ENCODE measurements at regions not wholly inside any gene's neighbourhood (a gene's known extent, or its start where the extent isn't known, plus 50 kb on each side); places are given as distances from the start of the nearest gene placed in this dataset.

DNA sequence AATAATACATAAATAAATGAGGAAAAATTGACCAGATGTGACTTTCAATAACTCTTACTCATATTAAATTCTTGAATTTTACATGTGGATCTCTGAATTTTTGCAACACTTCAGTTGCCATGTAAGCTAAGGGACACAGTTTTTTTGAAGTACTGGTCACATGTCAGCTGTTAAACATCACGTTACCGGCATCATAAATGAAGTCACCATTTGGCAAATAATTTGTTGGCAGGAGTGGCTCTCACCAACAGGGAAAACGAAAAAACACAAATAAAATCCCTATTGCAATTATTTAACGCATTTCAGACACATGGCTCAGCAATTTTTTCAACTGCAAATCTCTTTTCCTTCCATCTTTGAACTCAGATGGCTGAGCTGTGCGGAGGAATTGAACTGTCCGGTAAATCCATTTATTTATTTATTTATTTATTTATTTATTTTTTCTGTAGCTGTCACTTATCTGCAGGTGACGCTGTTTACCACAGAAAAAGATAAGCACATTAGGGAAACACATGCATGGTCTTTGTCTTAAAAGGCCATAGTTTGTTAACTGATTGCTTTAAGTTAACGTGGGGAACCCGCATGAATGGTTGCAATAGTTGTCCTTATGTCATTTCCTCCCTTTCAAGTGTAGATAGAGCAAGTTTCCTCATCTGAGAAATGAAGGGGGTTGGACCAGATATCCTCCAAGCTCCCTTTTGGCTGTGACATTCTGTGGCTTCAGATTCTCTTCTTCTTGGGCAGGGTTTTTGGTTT is 64.7 kb upstream of the JAZF1 start:
- H3K4me3 Mint-ChIP-seq, result no peak overlapping the region
- no peaks in the 10 kb centered on the region for H3K36me3 Mint-ChIP-seq (ENCODE audit: low read depth)
- TF ChIP-seq, protein P1, sequence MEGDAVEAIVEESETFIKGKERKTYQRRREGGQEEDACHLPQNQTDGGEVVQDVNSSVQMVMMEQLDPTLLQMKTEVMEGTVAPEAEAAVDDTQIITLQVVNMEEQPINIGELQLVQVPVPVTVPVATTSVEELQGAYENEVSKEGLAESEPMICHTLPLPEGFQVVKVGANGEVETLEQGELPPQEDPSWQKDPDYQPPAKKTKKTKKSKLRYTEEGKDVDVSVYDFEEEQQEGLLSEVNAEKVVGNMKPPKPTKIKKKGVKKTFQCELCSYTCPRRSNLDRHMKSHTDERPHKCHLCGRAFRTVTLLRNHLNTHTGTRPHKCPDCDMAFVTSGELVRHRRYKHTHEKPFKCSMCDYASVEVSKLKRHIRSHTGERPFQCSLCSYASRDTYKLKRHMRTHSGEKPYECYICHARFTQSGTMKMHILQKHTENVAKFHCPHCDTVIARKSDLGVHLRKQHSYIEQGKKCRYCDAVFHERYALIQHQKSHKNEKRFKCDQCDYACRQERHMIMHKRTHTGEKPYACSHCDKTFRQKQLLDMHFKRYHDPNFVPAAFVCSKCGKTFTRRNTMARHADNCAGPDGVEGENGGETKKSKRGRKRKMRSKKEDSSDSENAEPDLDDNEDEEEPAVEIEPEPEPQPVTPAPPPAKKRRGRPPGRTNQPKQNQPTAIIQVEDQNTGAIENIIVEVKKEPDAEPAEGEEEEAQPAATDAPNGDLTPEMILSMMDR (IDR thresholded peaks at IDR 0.05), result no peak
- no peaks in the 10 kb centered on the region for H3K4me1 Mint-ChIP-seq (ENCODE audit: low read depth)
- H3K27ac Mint-ChIP-seq, result no peak overlapping the region
- DNase-seq, result no peak
- H3K9me3 Mint-ChIP-seq, result no peaks in the 10 kb centered on the region
- peaks cover 6% of the 10 kb centered on the region for H3K27me3 Mint-ChIP-seq (ENCODE audit: insufficient read depth)

DNA sequence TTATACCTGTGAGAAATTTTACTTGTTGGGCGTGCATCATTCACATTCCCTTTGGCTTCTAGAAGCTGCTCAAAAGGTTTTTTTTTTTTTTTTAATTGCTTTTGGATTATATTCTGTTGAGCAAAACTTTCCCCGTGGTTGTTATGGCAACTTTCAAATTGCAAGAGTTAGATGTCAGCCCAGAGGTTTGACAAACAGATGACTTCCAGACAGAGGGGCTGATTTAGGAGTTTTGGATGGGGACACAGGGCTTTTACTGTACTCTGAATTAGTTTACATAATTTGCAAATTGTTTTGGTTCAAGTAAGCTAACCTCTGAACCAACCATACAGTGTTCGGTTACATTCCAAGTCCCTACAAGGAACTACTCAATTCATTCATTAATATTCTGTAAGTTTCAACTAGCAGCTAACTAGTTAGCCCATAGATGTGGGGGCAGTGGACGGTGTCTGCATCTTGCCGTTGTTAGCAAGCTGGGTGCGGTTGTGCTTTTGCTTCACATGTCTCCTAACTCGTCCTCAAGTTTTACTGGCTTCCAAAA is 66.4 kb upstream of the JAZF1 start:
- no peak overlapping the region for H3K4me3 Mint-ChIP-seq
- TF ChIP-seq, protein P1 (IDR thresholded peaks at IDR 0.05), result no peak
- no peaks in the 10 kb centered on the region for H3K36me3 Mint-ChIP-seq (ENCODE audit: low read depth)
- no peak overlapping the region for H3K27ac Mint-ChIP-seq
- H3K9me3 Mint-ChIP-seq, result no peaks in the 10 kb centered on the region
- no peaks in the 10 kb centered on the region for H3K4me1 Mint-ChIP-seq (ENCODE audit: low read depth)
- no peak for DNase-seq
- H3K27me3 Mint-ChIP-seq (ENCODE audit: insufficient read depth), result peaks cover 4% of the 10 kb centered on the region

DNA sequence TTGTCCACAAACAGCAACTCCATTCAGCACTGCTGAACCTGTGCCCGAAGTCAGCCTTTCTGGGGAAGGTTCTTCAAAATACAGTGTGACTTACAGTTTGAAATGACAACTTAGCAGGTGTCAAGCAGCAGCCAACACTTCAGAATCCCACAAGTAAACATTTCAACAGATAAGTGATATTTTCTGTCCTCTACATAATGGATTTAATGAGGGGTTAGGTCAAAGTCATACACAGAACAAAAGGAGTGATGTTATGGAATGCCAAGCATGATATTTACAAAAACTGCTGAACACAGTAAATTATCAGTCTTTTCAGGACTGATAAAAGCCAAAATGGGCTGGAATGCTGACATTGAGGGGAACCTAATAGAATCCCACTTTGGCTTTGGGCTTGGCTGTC is 77.6 kb upstream of the JAZF1 start:
- TF ChIP-seq, protein P1 (IDR thresholded peaks at IDR 0.05), result no peak
- H3K36me3 Mint-ChIP-seq (ENCODE audit: low read depth), result no peaks in the 10 kb centered on the region
- no peak overlapping the region for H3K4me3 Mint-ChIP-seq
- DNase-seq, result no peak
- no peaks in the 10 kb centered on the region for H3K9me3 Mint-ChIP-seq
- peaks cover 5% of the 10 kb centered on the region; the same call in 1 of the 2 replicates for H3K27me3 Mint-ChIP-seq (ENCODE audit: insufficient read depth)
- no peak overlapping the region for H3K27ac Mint-ChIP-seq
- no peaks in the 10 kb centered on the region for H3K4me1 Mint-ChIP-seq (ENCODE audit: low read depth)

DNA sequence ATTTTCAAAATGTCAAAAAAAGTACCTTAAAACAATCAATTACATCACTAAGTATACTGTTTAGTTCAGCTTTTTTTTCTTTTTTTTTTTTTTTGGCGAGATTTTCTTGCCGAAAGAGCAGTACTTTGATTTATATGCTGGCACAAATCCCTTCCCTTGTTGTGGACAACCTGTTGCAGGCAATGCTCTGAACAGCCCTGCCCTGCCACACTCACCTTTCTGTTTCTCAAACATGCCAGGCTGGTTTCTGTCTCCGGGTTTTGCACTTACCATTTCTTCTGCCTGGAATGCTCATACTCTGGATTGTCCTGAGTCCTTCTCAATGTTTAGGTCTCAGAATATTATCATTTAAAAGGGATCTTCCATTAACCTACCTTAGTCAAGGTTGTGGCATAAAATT is 80.4 kb upstream of the JAZF1 start:
- H3K4me3 Mint-ChIP-seq, result no peak overlapping the region
- no peaks in the 10 kb centered on the region for H3K4me1 Mint-ChIP-seq (ENCODE audit: low read depth)
- DNase-seq, result no peak

DNA sequence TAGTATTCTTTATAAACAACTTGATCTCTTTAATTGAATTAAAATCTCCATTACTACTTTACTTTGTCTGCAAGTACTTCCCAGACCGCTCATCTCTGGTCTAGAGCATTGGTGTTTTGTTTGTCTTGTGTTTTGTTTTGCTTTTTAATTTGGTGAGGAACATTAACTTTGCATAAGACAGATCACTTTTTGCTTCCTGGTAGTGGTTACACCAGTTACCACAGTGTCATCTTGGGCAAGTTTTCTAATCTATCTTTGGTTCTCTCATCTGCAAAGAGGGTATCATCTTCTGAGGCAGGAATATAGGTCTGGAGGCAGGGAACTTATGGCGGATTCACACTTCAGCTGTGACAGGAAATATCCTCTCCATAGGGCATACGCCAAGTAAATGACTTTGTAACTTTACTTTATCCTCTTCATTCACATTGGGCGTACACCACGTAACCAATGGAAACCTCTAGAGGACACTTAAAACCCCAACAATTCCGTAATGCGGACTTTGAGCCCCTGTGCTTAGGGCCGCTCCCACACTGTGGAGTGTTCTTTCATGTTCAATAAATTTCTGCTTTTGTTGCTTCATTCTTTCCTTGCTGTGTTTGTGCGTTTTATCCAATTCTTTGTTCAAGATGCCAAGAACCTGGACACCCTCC is 83.2 kb upstream of the JAZF1 start:
- Mint-ChIP-seq H3K9me3 (no peaks in the 10 kb centered on the region), H3K4me1 (ENCODE audit: low read depth) (no peaks in the 10 kb centered on the region), H3K36me3 (ENCODE audit: low read depth) (no peaks in the 10 kb centered on the region), H3K27me3 (ENCODE audit: insufficient read depth) (peaks cover 8% of the 10 kb centered on the region), H3K4me3 (no peak overlapping the region), H3K27ac (no peak overlapping the region)
- DNase-seq, result no peak
- TF ChIP-seq, protein P1 (IDR thresholded peaks at IDR 0.05), result no peak

More for the DNA sequence above, 80.4 kb upstream of the JAZF1 start:
- no peaks in the 10 kb centered on the region for H3K36me3 Mint-ChIP-seq (ENCODE audit: low read depth)
- no peaks in the 10 kb centered on the region for H3K9me3 Mint-ChIP-seq
- no peak overlapping the region for H3K27ac Mint-ChIP-seq
- TF ChIP-seq, protein P1 (IDR thresholded peaks at IDR 0.05), result no peak
- H3K27me3 Mint-ChIP-seq (ENCODE audit: insufficient read depth), result peaks cover 5% of the 10 kb centered on the region

All from HFFc6 (cell line).